Mesothelial cell of epicardium (in vitro differentiated cells): ENCODE measurements at regions not wholly inside any gene's neighbourhood (a gene's known extent, or its start where the extent isn't known, plus 50 kb on each side); places are given as distances from the start of the nearest gene placed in this dataset.

Source experiments
- DNase-seq, 2 experiments: peaks; one replicate each; pipeline ENCODE4 v3.0.0; 2021; ENCODE audit warnings: low spot score in 2 of 2; ENCODE audit not compliant: unreplicated experiment in 2 of 2
- H3K27ac Mint-ChIP-seq: 2 replicates; pipeline ENCODE4 v1.8.0; 2021; ENCODE audit warnings: mixed read lengths
- H3K27me3 Mint-ChIP-seq: 2 replicates; pipeline ENCODE4 v1.8.0; 2021; ENCODE audit warnings: low read depth, mixed read lengths
- H3K36me3 Mint-ChIP-seq: 2 replicates; pipeline ENCODE4 v1.8.0; 2021; ENCODE audit warnings: mixed read lengths
- H3K4me1 Mint-ChIP-seq: 2 replicates; pipeline ENCODE4 v1.8.0; 2021; ENCODE audit warnings: mixed read lengths
- H3K4me3 Mint-ChIP-seq: 2 replicates; pipeline ENCODE4 v1.8.0; 2021; ENCODE audit warnings: mild to moderate bottlenecking, moderate library complexity, mixed read lengths
- H3K9me3 Mint-ChIP-seq: 2 replicates; pipeline ENCODE4 v1.8.0; 2021; ENCODE audit warnings: mixed read lengths
- CTCF ChIP-seq: fragments of 200-600 bp; sonication (generic); IDR thresholded peaks from one replicate; pipeline ENCODE4 v1.5.0; 2021; ENCODE audit warnings: antibody characterized with exemption; ENCODE audit not compliant: unreplicated experiment

GRCh38 chr11:70715166-70715951 lies 317.0 kb downstream of the CTTN start:
- no peak overlapping the region for H3K27ac Mint-ChIP-seq
- H3K9me3 Mint-ChIP-seq = no peaks in the 10 kb centered on the region
- H3K4me1 Mint-ChIP-seq = peaks cover 22% of the 10 kb centered on the region
- H3K4me3 Mint-ChIP-seq = no peak overlapping the region
- TF ChIP-seq CTCF = no peak
- H3K27me3 Mint-ChIP-seq = peaks cover 7% of the 10 kb centered on the region
- no peaks in the 10 kb centered on the region for H3K36me3 Mint-ChIP-seq
- no peak for DNase-seq

- Mint-ChIP-seq H3K4me3 (no peak overlapping the region), H3K36me3 (no peaks in the 10 kb centered on the region), H3K27ac (no peak overlapping the region), H3K4me1 (peaks cover 16% of the 10 kb centered on the region), H3K9me3 (no peaks in the 10 kb centered on the region), H3K27me3 (peaks cover 9% of the 10 kb centered on the region)
- TF ChIP-seq CTCF = no peak
- DNase-seq = no peak
These were observed 317.9 kb downstream of the CTTN start for GRCh38 chr11:70716216-70716615.

- no peak for TF ChIP-seq CTCF
- Mint-ChIP-seq H3K4me1 (peaks cover 10% of the 10 kb centered on the region), H3K27ac (no peak overlapping the region), H3K9me3 (no peaks in the 10 kb centered on the region), H3K4me3 (no peak overlapping the region), H3K27me3 (peaks cover 13% of the 10 kb centered on the region), H3K36me3 (no peaks in the 10 kb centered on the region)
- DNase-seq = no peak
These were observed 318.9 kb downstream of the CTTN start for GRCh38 chr11:70716986-70717775.

- Mint-ChIP-seq H3K27ac (no peak overlapping the region), H3K4me1 (peaks cover 8% of the 10 kb centered on the region), H3K9me3 (peaks cover 2% of the 10 kb centered on the region), H3K36me3 (no peaks in the 10 kb centered on the region), H3K27me3 (peaks cover 13% of the 10 kb centered on the region), H3K4me3 (no peak overlapping the region)
- no peak for DNase-seq
- TF ChIP-seq CTCF = no peak
These were observed 319.7 kb downstream of the CTTN start for GRCh38 chr11:70717936-70718595.

GRCh38 chr11:70719516-70719915 lies 321.2 kb downstream of the CTTN start:
- Mint-ChIP-seq H3K27ac (no peak overlapping the region), H3K4me1 (no peaks in the 10 kb centered on the region), H3K9me3 (peaks cover 8% of the 10 kb centered on the region), H3K27me3 (peaks cover 18% of the 10 kb centered on the region), H3K36me3 (no peaks in the 10 kb centered on the region), H3K4me3 (no peak overlapping the region)
- DNase-seq = no peak
- no peak for TF ChIP-seq CTCF
